ENCODE measurements at regions not wholly inside any gene's neighbourhood (a gene's known extent, or its start where the extent isn't known, plus 50 kb on each side); places are given as distances from the start of the nearest gene placed in this dataset.
"Not testable (repeated sequence)": the region's sequence is repeated elsewhere in the genome, so short reads cannot be mapped to it uniquely, and the experiment has no call there.

DNA sequence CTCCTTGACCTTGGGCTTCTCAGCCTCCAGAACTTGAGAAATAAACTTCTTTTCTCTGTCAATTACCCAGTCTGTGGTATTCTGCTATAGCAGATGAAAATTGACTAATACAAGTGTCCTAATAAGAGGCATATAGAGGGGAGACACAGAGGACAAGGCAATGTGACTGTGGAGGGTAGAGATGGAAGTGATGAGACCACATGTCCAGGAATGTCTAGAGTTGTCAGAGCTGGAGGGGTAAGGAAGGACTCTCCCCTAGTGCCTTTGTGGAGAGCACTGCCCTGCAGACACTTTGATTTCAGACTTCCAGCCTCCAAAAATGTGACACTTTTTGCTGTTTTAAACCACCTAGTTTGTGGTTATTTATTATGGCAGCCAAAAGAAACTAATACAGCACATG is 74.4 kb downstream of the ACKR3 start:
- Histone ChIP-seq H3K4me1 (replicated peaks; ENCODE audit: insufficient read depth) (no peaks in the 10 kb centered on the region), H3K4me3 (no peak overlapping the region), H3K27me3 (ENCODE audit: insufficient read depth, low read depth) (peaks cover 12% of the 10 kb centered on the region; the same call in 1 of the 2 replicates), H3K9me3 (ENCODE audit: insufficient read depth, low read depth) (peaks cover 11% of the 10 kb centered on the region), H3K27ac (no peak overlapping the region), H3K9me2 (ENCODE audit: insufficient read depth) (no peaks in the 10 kb centered on the region), H3K36me3 (ENCODE audit: low read depth) (no peaks in the 10 kb centered on the region), H3K79me2 (ENCODE audit: low read depth) (no peaks in the 10 kb centered on the region), H3K4me2 (no peak overlapping the region), H4K20me1 (ENCODE audit: insufficient read depth) (no peaks in the 10 kb centered on the region), H2AFZ (no peak overlapping the region), H3F3A (ENCODE audit: insufficient read depth, low read depth) (no peaks in the 10 kb centered on the region)
- CTCF ChIA-PET = no interaction called here
- no TSS peak for BruUV-seq (replicated peaks)
- TF ChIP-seq EZH2 (IDR thresholded peaks at IDR 0.05; ENCODE audit: low read depth) = no peak
- TF ChIP-seq, protein P1, sequence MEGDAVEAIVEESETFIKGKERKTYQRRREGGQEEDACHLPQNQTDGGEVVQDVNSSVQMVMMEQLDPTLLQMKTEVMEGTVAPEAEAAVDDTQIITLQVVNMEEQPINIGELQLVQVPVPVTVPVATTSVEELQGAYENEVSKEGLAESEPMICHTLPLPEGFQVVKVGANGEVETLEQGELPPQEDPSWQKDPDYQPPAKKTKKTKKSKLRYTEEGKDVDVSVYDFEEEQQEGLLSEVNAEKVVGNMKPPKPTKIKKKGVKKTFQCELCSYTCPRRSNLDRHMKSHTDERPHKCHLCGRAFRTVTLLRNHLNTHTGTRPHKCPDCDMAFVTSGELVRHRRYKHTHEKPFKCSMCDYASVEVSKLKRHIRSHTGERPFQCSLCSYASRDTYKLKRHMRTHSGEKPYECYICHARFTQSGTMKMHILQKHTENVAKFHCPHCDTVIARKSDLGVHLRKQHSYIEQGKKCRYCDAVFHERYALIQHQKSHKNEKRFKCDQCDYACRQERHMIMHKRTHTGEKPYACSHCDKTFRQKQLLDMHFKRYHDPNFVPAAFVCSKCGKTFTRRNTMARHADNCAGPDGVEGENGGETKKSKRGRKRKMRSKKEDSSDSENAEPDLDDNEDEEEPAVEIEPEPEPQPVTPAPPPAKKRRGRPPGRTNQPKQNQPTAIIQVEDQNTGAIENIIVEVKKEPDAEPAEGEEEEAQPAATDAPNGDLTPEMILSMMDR (conservative IDR thresholded peaks at IDR 0.05) = no peak
- intact Hi-C loops (cut with micrococcal nuclease; ENCODE audit: unreplicated experiment) = no loop called here
- DNase-seq = peak in 1 of 2 experiments; percentile 31
- POLR2A ChIA-PET (ENCODE audit: unreplicated experiment) = no interaction called here

DNA sequence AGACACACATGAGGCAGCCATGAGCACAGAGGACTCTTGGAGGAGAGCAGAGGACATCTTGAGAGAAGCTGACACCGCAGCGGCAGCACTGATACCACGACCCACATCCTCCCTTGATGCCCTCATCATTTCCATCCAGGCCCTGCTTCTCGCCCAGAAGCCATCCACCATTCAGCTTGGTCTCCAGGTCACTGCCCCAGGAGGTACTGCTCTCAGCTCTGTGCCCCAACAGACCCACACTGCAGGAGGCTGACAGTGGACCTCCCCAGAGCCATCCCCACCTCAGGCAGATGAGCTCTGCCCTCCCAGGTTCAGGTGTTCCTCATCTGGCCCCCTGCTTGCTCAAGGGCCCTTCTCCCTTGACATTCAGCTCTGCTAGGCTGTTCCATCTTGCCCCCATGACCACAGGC is 74.9 kb downstream of the ACKR3 start:
- no peak overlapping the region for H2AFZ ChIP-seq
- H3K79me2 ChIP-seq (ENCODE audit: low read depth) = no peaks in the 10 kb centered on the region
- no peaks in the 10 kb centered on the region for H3K36me3 ChIP-seq (ENCODE audit: low read depth)
- H4K20me1 ChIP-seq (ENCODE audit: insufficient read depth) = no peaks in the 10 kb centered on the region
- BruUV-seq (replicated peaks) = no TSS peak
- H3K27me3 ChIP-seq (ENCODE audit: insufficient read depth, low read depth) = peaks cover 12% of the 10 kb centered on the region; the same call in 1 of the 2 replicates
- POLR2A ChIA-PET (ENCODE audit: unreplicated experiment) = no interaction called here
- H3K27ac ChIP-seq = no peak overlapping the region
- TF ChIP-seq EZH2 (IDR thresholded peaks at IDR 0.05; ENCODE audit: low read depth) = no peak
- TF ChIP-seq, protein P1 (conservative IDR thresholded peaks at IDR 0.05) = no peak
- peaks cover 11% of the 10 kb centered on the region for H3K9me3 ChIP-seq (ENCODE audit: insufficient read depth, low read depth)
- no peaks in the 10 kb centered on the region for H3K4me1 ChIP-seq (replicated peaks; ENCODE audit: insufficient read depth)
- no peak overlapping the region for H3K4me2 ChIP-seq
- H3F3A ChIP-seq (ENCODE audit: insufficient read depth, low read depth) = no peaks in the 10 kb centered on the region
- H3K9me2 ChIP-seq (ENCODE audit: insufficient read depth) = no peaks in the 10 kb centered on the region
- intact Hi-C loops (cut with micrococcal nuclease; ENCODE audit: unreplicated experiment) = no loop called here
- no peak for DNase-seq
- H3K4me3 ChIP-seq = no peak overlapping the region
- CTCF ChIA-PET = no interaction called here

DNA sequence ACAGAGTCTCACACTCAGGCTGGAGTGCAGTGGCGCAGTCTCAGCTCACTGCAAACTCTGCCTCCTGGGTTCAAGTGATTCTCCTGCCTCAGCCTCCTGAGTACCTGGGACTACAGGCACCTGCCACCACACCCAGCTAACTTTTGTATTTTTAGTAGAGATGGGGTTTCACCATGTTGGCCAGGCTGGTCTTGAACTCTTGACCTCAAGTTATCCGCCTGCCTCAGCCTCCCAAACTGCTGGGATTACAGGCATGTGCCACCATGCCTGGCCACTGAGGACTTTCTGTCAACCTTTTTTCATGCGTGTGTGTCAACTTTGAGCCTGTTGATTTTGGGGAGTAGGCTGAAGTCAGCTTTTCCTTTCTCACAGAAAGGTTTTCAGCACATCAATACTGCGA is 75.5 kb downstream of the ACKR3 start:
- intact Hi-C loops (cut with micrococcal nuclease; ENCODE audit: unreplicated experiment); H3K4me3 ChIP-seq; BruUV-seq (replicated peaks); H3F3A ChIP-seq (ENCODE audit: insufficient read depth, low read depth); H3K27ac ChIP-seq; DNase-seq; H3K9me3 ChIP-seq (ENCODE audit: insufficient read depth, low read depth); H3K9me2 ChIP-seq (ENCODE audit: insufficient read depth); H3K4me2 ChIP-seq; CTCF ChIA-PET; H4K20me1 ChIP-seq (ENCODE audit: insufficient read depth); H3K4me1 ChIP-seq (replicated peaks; ENCODE audit: insufficient read depth); H3K36me3 ChIP-seq (ENCODE audit: low read depth); H3K79me2 ChIP-seq (ENCODE audit: low read depth); POLR2A ChIA-PET (ENCODE audit: unreplicated experiment); H2AFZ ChIP-seq: not testable (repeated sequence)
- H3K27me3 ChIP-seq (ENCODE audit: insufficient read depth, low read depth) = peaks cover 12% of the 10 kb centered on the region; the same call in 1 of the 2 replicates

DNA sequence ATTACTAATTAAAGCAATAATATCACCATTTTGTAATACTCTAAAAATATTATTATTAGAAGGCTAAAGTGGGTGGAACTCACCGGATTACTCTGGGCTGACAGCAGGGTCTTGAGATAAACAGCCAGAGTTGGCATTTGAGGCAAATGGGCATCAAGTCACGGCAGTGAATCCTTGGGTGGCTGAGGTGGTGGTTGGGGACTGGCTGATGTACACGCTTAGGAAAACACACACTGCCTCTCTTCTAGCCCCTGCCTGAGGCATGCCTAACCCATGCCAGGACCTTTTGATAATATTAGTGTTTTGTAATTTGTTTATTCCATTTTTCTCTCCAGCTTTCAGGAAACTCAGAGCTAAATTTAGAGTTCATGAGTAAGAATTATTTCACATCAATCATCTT is 76.8 kb downstream of the ACKR3 start:
- CTCF ChIA-PET = no interaction called here
- no peaks in the 10 kb centered on the region for H3K79me2 ChIP-seq (ENCODE audit: low read depth)
- H3K36me3 ChIP-seq (ENCODE audit: low read depth) = no peaks in the 10 kb centered on the region
- no peaks in the 10 kb centered on the region for H3K4me1 ChIP-seq (replicated peaks; ENCODE audit: insufficient read depth)
- H3K9me2 ChIP-seq (ENCODE audit: insufficient read depth) = no peaks in the 10 kb centered on the region
- POLR2A ChIA-PET (ENCODE audit: unreplicated experiment) = no interaction called here
- H2AFZ ChIP-seq = no peak overlapping the region
- H3K27ac ChIP-seq = no peak overlapping the region
- intact Hi-C loops (cut with micrococcal nuclease; ENCODE audit: unreplicated experiment) = no loop called here
- H3F3A ChIP-seq (ENCODE audit: insufficient read depth, low read depth) = no peaks in the 10 kb centered on the region
- DNase-seq = no peak
- peaks cover under 1% of the 10 kb centered on the region; the same call in 1 of the 2 replicates for H3K27me3 ChIP-seq (ENCODE audit: insufficient read depth, low read depth)
- TF ChIP-seq, protein P1 (conservative IDR thresholded peaks at IDR 0.05) = no peak
- no TSS peak for BruUV-seq (replicated peaks)
- no peak overlapping the region for H3K4me2 ChIP-seq
- H3K4me3 ChIP-seq = no peak overlapping the region
- peaks cover 3% of the 10 kb centered on the region for H3K9me3 ChIP-seq (ENCODE audit: insufficient read depth, low read depth)
- H4K20me1 ChIP-seq (ENCODE audit: insufficient read depth) = no peaks in the 10 kb centered on the region
